GM21529 (cell line): ENCODE measurements at regions not wholly inside any gene's neighbourhood (a gene's known extent, or its start where the extent isn't known, plus 50 kb on each side); places are given as distances from the start of the nearest gene placed in this dataset.

Experiments used
- ATAC-seq: cut with Tn5 transposase; IDR thresholded peaks from one replicate; pipeline ENCODE4 v1.9.1; 2021; ENCODE audit not compliant: unreplicated experiment

- ATAC-seq = no peak
Observed at GRCh38 chr3:40642812-40643211, 118.1 kb downstream of the ZNF621 start.

GRCh38 chr3:40645883-40646282 is 121.1 kb downstream of the ZNF621 start:
- ATAC-seq = no peak

- ATAC-seq = no peak
Observed at GRCh38 chr3:40649346-40649745, 124.6 kb downstream of the ZNF621 start.

- ATAC-seq = no peak
Observed at GRCh38 chr3:40652072-40652471, 127.3 kb downstream of the ZNF621 start.

GRCh38 chr3:40653001-40653400 is 128.2 kb downstream of the ZNF621 start:
- ATAC-seq = no peak

- no peak for ATAC-seq
Observed at GRCh38 chr3:40653878-40654277, 129.1 kb downstream of the ZNF621 start.

GRCh38 chr3:40655551-40655950 is 130.8 kb downstream of the ZNF621 start:
- no peak for ATAC-seq

GRCh38 chr3:40657623-40658022 is 132.9 kb downstream of the ZNF621 start:
- no peak for ATAC-seq

- no peak for ATAC-seq
Observed at GRCh38 chr3:40658305-40658704, 133.5 kb downstream of the ZNF621 start.

- no peak for ATAC-seq
Observed at GRCh38 chr3:40660554-40660953, 135.8 kb downstream of the ZNF621 start.

- no peak for ATAC-seq
Observed at GRCh38 chr3:40661284-40661683, 136.5 kb downstream of the ZNF621 start.

GRCh38 chr3:40663280-40663679 is 138.5 kb downstream of the ZNF621 start:
- no peak for ATAC-seq

- ATAC-seq = no peak
Observed at GRCh38 chr3:40669176-40669575, 144.4 kb downstream of the ZNF621 start.

GRCh38 chr3:40672861-40673260 is 148.1 kb downstream of the ZNF621 start:
- no peak for ATAC-seq

- no peak for ATAC-seq
Observed at GRCh38 chr3:40677321-40677720, 152.6 kb downstream of the ZNF621 start.

GRCh38 chr3:40677749-40678148 is 153.0 kb downstream of the ZNF621 start:
- no peak for ATAC-seq

- no peak for ATAC-seq
Observed at GRCh38 chr3:40679290-40679689, 154.5 kb downstream of the ZNF621 start.

- peak; percentile 64 for ATAC-seq
Observed at GRCh38 chr3:40680685-40681657, 156.2 kb downstream of the ZNF621 start.

GRCh38 chr3:40681658-40682055 is 156.9 kb downstream of the ZNF621 start:
- ATAC-seq = no peak

GRCh38 chr3:40689837-40690236 is 165.1 kb downstream of the ZNF621 start:
- no peak for ATAC-seq

- no peak for ATAC-seq
Observed at GRCh38 chr3:40690749-40691451, 166.1 kb downstream of the ZNF621 start.

- ATAC-seq = no peak
Observed at GRCh38 chr3:40691452-40691861, 166.7 kb downstream of the ZNF621 start.
